BE2C (cell line): ENCODE measurements at regions not wholly inside any gene's neighbourhood (a gene's known extent, or its start where the extent isn't known, plus 50 kb on each side); places are given as distances from the start of the nearest gene placed in this dataset.

Experiments used
- DNase-seq: peaks from one replicate; pipeline ENCODE4 v3.0.0-alpha.2; 2020
- H3K27me3 ChIP-seq: fragments of 250-450 bp; sonication (Bioruptor Pico); 2 replicates; pipeline ENCODE4 v1.5.1; 2020; ENCODE audit warnings: mild to moderate bottlenecking
- H3K36me3 ChIP-seq: fragments of 250-450 bp; sonication (Bioruptor Pico); 2 replicates; pipeline ENCODE4 v1.5.1; 2020; ENCODE audit warnings: mild to moderate bottlenecking
- H3K4me1 ChIP-seq: fragments of 250-450 bp; sonication (Bioruptor Pico); 2 replicates; pipeline ENCODE4 v1.5.1; 2020
- H3K4me3 ChIP-seq: 2 replicates; pipeline ENCODE4 v1.5.1; 2011; ENCODE audit warnings: low read depth, low read length
- H3K9me3 ChIP-seq: fragments of 250-450 bp; sonication (Bioruptor Pico); 2 replicates; pipeline ENCODE4 v1.5.1; 2020
- CTCF ChIP-seq: IDR thresholded peaks from 2 replicates; pipeline ENCODE4 v1.5.1; 2012; ENCODE audit warnings: mild to moderate bottlenecking, low read depth, low read length

DNA sequence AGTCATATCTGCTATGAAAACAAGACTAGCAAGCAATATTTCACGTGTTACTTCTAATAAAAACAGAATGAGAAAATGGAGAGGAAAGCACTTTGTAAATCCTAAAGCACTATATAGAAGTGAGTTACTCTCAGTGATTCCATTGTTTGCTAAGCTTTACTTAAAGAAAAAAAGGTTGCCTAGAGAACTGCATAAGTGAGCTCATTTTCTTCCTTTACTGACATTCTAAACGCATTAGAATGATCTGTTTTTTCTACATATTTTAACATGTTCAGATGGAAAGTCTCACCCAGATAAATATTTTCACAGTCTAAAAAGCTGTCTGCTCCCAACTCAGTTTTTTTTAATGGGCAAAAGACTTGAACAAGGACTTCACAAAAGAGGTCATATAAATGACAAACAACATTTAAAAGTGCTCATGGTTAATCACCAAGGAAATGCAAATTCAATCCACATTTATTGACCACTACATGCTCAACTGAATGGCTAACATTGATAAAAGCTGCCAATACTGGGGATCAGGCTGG is 52.9 kb upstream of the AKAP12 start:
- DNase-seq, result no peak
- H3K4me3 ChIP-seq, result no peak overlapping the region
- peaks cover 7% of the 10 kb centered on the region for H3K4me1 ChIP-seq
- no peaks in the 10 kb centered on the region for H3K36me3 ChIP-seq
- TF ChIP-seq CTCF, result no peak
- H3K9me3 ChIP-seq, result no peaks in the 10 kb centered on the region
- H3K27me3 ChIP-seq, result no peaks in the 10 kb centered on the region
